ENCODE measurements at regions not wholly inside any gene's neighbourhood (a gene's known extent, or its start where the extent isn't known, plus 50 kb on each side); places are given as distances from the start of the nearest gene placed in this dataset.

DNA sequence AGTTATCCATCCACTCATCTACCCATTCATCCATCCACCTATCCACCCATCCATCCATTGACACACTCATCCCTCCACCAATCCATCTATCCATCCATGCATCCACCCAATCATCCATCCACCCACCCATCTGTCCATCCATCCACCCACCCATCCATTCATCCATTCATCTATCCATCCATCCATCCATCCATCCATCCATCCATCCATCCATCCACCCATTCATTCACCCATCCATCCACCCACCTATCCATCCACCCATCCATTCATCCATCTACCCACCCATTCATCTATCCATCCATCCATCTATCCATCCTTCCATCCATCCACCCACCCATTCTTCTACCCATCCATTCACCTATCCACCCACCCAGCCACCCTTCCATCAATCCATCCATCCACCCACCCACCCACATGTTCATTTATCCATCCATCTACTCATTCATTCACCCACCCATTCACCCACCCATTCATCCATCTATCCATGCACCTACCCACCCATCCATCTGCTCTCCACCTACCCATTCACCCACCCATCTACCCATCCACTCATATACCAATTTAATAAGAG is 193.8 kb upstream of the ARID2 start (continued):
- TF ChIP-seq, protein P1, sequence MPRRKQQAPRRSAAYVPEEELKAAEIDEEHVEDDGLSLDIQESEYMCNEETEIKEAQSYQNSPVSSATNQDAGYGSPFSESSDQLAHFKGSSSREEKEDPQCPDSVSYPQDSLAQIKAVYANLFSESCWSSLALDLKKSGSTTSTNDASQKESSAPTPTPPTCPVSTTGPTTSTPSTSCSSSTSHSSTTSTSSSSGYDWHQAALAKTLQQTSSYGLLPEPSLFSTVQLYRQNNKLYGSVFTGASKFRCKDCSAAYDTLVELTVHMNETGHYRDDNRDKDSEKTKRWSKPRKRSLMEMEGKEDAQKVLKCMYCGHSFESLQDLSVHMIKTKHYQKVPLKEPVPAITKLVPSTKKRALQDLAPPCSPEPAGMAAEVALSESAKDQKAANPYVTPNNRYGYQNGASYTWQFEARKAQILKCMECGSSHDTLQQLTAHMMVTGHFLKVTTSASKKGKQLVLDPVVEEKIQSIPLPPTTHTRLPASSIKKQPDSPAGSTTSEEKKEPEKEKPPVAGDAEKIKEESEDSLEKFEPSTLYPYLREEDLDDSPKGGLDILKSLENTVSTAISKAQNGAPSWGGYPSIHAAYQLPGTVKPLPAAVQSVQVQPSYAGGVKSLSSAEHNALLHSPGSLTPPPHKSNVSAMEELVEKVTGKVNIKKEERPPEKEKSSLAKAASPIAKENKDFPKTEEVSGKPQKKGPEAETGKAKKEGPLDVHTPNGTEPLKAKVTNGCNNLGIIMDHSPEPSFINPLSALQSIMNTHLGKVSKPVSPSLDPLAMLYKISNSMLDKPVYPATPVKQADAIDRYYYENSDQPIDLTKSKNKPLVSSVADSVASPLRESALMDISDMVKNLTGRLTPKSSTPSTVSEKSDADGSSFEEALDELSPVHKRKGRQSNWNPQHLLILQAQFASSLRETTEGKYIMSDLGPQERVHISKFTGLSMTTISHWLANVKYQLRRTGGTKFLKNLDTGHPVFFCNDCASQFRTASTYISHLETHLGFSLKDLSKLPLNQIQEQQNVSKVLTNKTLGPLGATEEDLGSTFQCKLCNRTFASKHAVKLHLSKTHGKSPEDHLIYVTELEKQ (tag by site-specific recombination; IDR thresholded peaks at IDR 0.05; ENCODE audit: borderline replicate concordance): no peak
- TF ChIP-seq KLF10 (tag by site-specific recombination; IDR thresholded peaks at IDR 0.05): no peak
- TF ChIP-seq ZNF324 (tag by site-specific recombination; IDR thresholded peaks at IDR 0.05): no peak
- TF ChIP-seq ZBTB1 (tag by site-specific recombination; IDR thresholded peaks at IDR 0.05): no peak
- no peak for TF ChIP-seq ZNF138 (tag by site-specific recombination; IDR thresholded peaks at IDR 0.05; ENCODE audit: borderline replicate concordance)
- no peak for TF ChIP-seq ZNF404 (tag by site-specific recombination; IDR thresholded peaks at IDR 0.05)
- TF ChIP-seq KLF9 (tag by site-specific recombination; IDR thresholded peaks at IDR 0.05; ENCODE audit: low read depth): no peak
- TF ChIP-seq ZNF621 (tag by site-specific recombination; IDR thresholded peaks at IDR 0.05): no peak
- TF ChIP-seq ZNF202 (tag by site-specific recombination; IDR thresholded peaks at IDR 0.05; ENCODE audit: borderline replicate concordance): no peak
- no peak for TF ChIP-seq SALL2 (tag by site-specific recombination; IDR thresholded peaks at IDR 0.05; ENCODE audit: borderline replicate concordance)
- TF ChIP-seq ZBTB17 (tag by site-specific recombination; IDR thresholded peaks at IDR 0.05): peak; percentile 55
- TF ChIP-seq, protein P2, sequence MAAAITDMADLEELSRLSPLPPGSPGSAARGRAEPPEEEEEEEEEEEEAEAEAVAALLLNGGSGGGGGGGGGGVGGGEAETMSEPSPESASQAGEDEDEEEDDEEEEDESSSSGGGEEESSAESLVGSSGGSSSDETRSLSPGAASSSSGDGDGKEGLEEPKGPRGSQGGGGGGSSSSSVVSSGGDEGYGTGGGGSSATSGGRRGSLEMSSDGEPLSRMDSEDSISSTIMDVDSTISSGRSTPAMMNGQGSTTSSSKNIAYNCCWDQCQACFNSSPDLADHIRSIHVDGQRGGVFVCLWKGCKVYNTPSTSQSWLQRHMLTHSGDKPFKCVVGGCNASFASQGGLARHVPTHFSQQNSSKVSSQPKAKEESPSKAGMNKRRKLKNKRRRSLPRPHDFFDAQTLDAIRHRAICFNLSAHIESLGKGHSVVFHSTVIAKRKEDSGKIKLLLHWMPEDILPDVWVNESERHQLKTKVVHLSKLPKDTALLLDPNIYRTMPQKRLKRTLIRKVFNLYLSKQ (tag by site-specific recombination; IDR thresholded peaks at IDR 0.05; ENCODE audit: borderline replicate concordance): no peak
- no peak for TF ChIP-seq ZNF214 (tag by site-specific recombination; IDR thresholded peaks at IDR 0.05; ENCODE audit: borderline replicate concordance)
- TF ChIP-seq ZNF248 (tag by site-specific recombination; IDR thresholded peaks at IDR 0.05): no peak
- no peak for TF ChIP-seq ZNF48 (tag by site-specific recombination; IDR thresholded peaks at IDR 0.05)
- no peak for TF ChIP-seq ZNF558 (tag by site-specific recombination; IDR thresholded peaks at IDR 0.05)
- TF ChIP-seq, protein P3, sequence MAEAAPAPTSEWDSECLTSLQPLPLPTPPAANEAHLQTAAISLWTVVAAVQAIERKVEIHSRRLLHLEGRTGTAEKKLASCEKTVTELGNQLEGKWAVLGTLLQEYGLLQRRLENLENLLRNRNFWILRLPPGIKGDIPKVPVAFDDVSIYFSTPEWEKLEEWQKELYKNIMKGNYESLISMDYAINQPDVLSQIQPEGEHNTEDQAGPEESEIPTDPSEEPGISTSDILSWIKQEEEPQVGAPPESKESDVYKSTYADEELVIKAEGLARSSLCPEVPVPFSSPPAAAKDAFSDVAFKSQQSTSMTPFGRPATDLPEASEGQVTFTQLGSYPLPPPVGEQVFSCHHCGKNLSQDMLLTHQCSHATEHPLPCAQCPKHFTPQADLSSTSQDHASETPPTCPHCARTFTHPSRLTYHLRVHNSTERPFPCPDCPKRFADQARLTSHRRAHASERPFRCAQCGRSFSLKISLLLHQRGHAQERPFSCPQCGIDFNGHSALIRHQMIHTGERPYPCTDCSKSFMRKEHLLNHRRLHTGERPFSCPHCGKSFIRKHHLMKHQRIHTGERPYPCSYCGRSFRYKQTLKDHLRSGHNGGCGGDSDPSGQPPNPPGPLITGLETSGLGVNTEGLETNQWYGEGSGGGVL (tag by site-specific recombination; IDR thresholded peaks at IDR 0.05): peak; percentile 8; the same call in 1 of the 2 replicates
- no peak for TF ChIP-seq ZNF350 (tag by site-specific recombination; IDR thresholded peaks at IDR 0.05)
- TF ChIP-seq TCF7L2 (IDR thresholded peaks at IDR 0.05; ENCODE audit: borderline replicate concordance, low read depth, low read length): no peak
- no peak for TF ChIP-seq ZNF548 (tag by site-specific recombination; IDR thresholded peaks at IDR 0.05)
- TF ChIP-seq ZNF596 (tag by site-specific recombination; IDR thresholded peaks at IDR 0.05): no peak
- TF ChIP-seq ZFHX2 (tag by site-specific recombination; conservative IDR thresholded peaks at IDR 0.05): peak; percentile 81
- 0 out of 2 replicates have a peak, but pooled peaks have one; percentile 29 for TF ChIP-seq ZNF112 (tag by site-specific recombination; IDR thresholded peaks at IDR 0.05)
- TF ChIP-seq ZNF585B (tag by site-specific recombination; IDR thresholded peaks at IDR 0.05): no peak
- no peak for TF ChIP-seq ZNF561 (tag by site-specific recombination; IDR thresholded peaks at IDR 0.05; ENCODE audit: borderline replicate concordance)
- TF ChIP-seq, protein P4, sequence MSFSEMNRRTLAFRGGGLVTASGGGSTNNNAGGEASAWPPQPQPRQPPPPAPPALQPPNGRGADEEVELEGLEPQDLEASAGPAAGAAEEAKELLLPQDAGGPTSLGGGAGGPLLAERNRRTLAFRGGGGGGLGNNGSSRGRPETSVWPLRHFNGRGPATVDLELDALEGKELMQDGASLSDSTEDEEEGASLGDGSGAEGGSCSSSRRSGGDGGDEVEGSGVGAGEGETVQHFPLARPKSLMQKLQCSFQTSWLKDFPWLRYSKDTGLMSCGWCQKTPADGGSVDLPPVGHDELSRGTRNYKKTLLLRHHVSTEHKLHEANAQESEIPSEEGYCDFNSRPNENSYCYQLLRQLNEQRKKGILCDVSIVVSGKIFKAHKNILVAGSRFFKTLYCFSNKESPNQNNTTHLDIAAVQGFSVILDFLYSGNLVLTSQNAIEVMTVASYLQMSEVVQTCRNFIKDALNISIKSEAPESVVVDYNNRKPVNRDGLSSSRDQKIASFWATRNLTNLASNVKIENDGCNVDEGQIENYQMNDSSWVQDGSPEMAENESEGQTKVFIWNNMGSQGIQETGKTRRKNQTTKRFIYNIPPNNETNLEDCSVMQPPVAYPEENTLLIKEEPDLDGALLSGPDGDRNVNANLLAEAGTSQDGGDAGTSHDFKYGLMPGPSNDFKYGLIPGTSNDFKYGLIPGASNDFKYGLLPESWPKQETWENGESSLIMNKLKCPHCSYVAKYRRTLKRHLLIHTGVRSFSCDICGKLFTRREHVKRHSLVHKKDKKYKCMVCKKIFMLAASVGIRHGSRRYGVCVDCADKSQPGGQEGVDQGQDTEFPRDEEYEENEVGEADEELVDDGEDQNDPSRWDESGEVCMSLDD (tag by site-specific recombination; IDR thresholded peaks at IDR 0.05): no peak

All from HEK293 (cell line).